Right lobe of liver (tissue), 4 donors: ENCODE measurements at regions not wholly inside any gene's neighbourhood (a gene's known extent, or its start where the extent isn't known, plus 50 kb on each side); places are given as distances from the start of the nearest gene placed in this dataset.

Source experiments
- CTCF ChIP-seq, 4 donors: fragments of 200-600 bp in 3 of 4; fragments of 450-650 bp in 1 of 4; IDR thresholded peaks; one replicate each; pipeline versions ENCODE4 v1.5.1 to v1.8.0; 2016 to 2022; ENCODE audit warnings: antibody characterized with exemption in 4 of 4, mild to moderate bottlenecking in 2 of 4
- POLR2A ChIP-seq: fragments of 450-650 bp; IDR thresholded peaks from one replicate; pipeline ENCODE4 v1.6.1; 2017; ENCODE audit warnings: antibody characterized with exemption, mild to moderate bottlenecking
- donor health status: DM: no; HTN: no; CAD: no.
- donor health status: DM: no; HTN: no; CAD: no.
- donor health status: DM: no; HTN: yes; CAD: no.

GRCh38 chr7:21070571-21071090, 283.9 kb upstream of the SP8 start:
- TF ChIP-seq CTCF (IDR thresholded peaks at IDR 0.05) (no peak), POLR2A (no peak)
